ENCODE measurements at regions not wholly inside any gene's neighbourhood (a gene's known extent, or its start where the extent isn't known, plus 50 kb on each side); places are given as distances from the start of the nearest gene placed in this dataset.

- no peaks in the 10 kb centered on the region for H3K9me3 ChIP-seq
- WGBS, 3 donors, result 82 to 90% (median 88%) methylated on average over 4 of the region's 4 CpGs
- no peaks in the 10 kb centered on the region for H3K27me3 ChIP-seq
- intact Hi-C loops (cut with DNase I), result no loop called here
- H3K4me1 ChIP-seq (ENCODE audit: insufficient read depth), result no peaks in the 10 kb centered on the region
- H3K36me3 ChIP-seq, result no peaks in the 10 kb centered on the region
- TF ChIP-seq CTCF (IDR thresholded peaks at IDR 0.05), result no peak
- TF ChIP-seq POLR2A (IDR thresholded peaks at IDR 0.05), result no peak
- no peak for TF ChIP-seq EP300 (IDR thresholded peaks at IDR 0.05)
- no peak overlapping the region for H3K27ac ChIP-seq
- DNase-seq, result no peak
- H3K4me3 ChIP-seq, result no peak overlapping the region
These were observed 1792.7 kb upstream of the CDH9 start for GRCh38 chr5:28831042-28831441.

GRCh38 chr5:28823231-28823630, 1784.8 kb upstream of the CDH9 start:
- no peak for DNase-seq
- TF ChIP-seq CTCF (IDR thresholded peaks at IDR 0.05) (no peak), EP300 (IDR thresholded peaks at IDR 0.05) (no peak), POLR2A (IDR thresholded peaks at IDR 0.05) (no peak)
- Histone ChIP-seq H3K36me3 (no peaks in the 10 kb centered on the region), H3K27ac (no peak overlapping the region), H3K4me3 (no peak overlapping the region), H3K4me1 (ENCODE audit: insufficient read depth) (no peaks in the 10 kb centered on the region), H3K9me3 (no peaks in the 10 kb centered on the region), H3K27me3 (no peaks in the 10 kb centered on the region)
- WGBS, 3 donors, result 91 to 100% (median 93%) methylated on average over 1 of the region's 1 CpG
- intact Hi-C loops (cut with DNase I), result no loop called here

- no peak overlapping the region for H3K4me3 ChIP-seq
- H3K27ac ChIP-seq, result no peak overlapping the region
- intact Hi-C loops (cut with DNase I), result no loop called here
- DNase-seq, result no peak
- WGBS, 3 donors, result 45 to 55% (median 47%) methylated on average over 2 of the region's 2 CpGs
- TF ChIP-seq CTCF (IDR thresholded peaks at IDR 0.05) (no peak), EP300 (IDR thresholded peaks at IDR 0.05) (no peak), POLR2A (IDR thresholded peaks at IDR 0.05) (no peak)
- H3K9me3 ChIP-seq, result no peaks in the 10 kb centered on the region
- H3K36me3 ChIP-seq, result no peaks in the 10 kb centered on the region
- H3K4me1 ChIP-seq (ENCODE audit: insufficient read depth), result no peaks in the 10 kb centered on the region
- no peaks in the 10 kb centered on the region for H3K27me3 ChIP-seq
These were observed 1783.7 kb upstream of the CDH9 start for GRCh38 chr5:28822071-28822470.

- Histone ChIP-seq H3K9me3 (no peaks in the 10 kb centered on the region), H3K4me3 (no peak overlapping the region), H3K27ac (no peak overlapping the region), H3K27me3 (peaks cover under 1% of the 10 kb centered on the region), H3K4me1 (ENCODE audit: insufficient read depth) (no peaks in the 10 kb centered on the region), H3K36me3 (no peaks in the 10 kb centered on the region)
- DNase-seq, result no peak
- intact Hi-C loops (cut with DNase I), result no loop called here
- 82 to 90% (median 89%) methylated on average over 4 of the region's 4 CpGs for WGBS, 3 donors
- TF ChIP-seq POLR2A (IDR thresholded peaks at IDR 0.05) (no peak), CTCF (IDR thresholded peaks at IDR 0.05) (no peak), EP300 (IDR thresholded peaks at IDR 0.05) (no peak)
These were observed 1772.4 kb upstream of the CDH9 start for GRCh38 chr5:28810751-28811136.

Measured in ovary (tissue), 7 donors.